NCI-H2227 (cell line): ENCODE measurements at regions not wholly inside any gene's neighbourhood (a gene's known extent, or its start where the extent isn't known, plus 50 kb on each side); places are given as distances from the start of the nearest gene placed in this dataset.
A peak's percentile ranks its signal among the peaks of the same experiment; 100 is the strongest.
"Not testable (repeated sequence)": the region's sequence is repeated elsewhere in the genome, so short reads cannot be mapped to it uniquely, and the experiment has no call there.

Source experiments
- DNase-seq: peaks from one replicate; lab custom pipeline; 2025; ENCODE audit not compliant: unreplicated experiment; lab: John Stamatoyannopoulos, UW

- DNase-seq = no peak
These were observed 161.6 kb upstream of the KCNJ15 start for GRCh38 chr21:38095220-38095619.

- DNase-seq = no peak
These were observed 159.0 kb upstream of the KCNJ15 start for GRCh38 chr21:38097789-38098188.

- DNase-seq = no peak
These were observed 144.5 kb upstream of the KCNJ15 start for GRCh38 chr21:38112219-38112789.

GRCh38 chr21:38114717-38115333 lies 142.0 kb upstream of the KCNJ15 start:
- DNase-seq = no peak

GRCh38 chr21:38115870-38116269 lies 140.9 kb upstream of the KCNJ15 start:
- no peak for DNase-seq

- no peak for DNase-seq
These were observed 137.0 kb upstream of the KCNJ15 start for GRCh38 chr21:38119793-38120192.

- DNase-seq = not testable (repeated sequence)
These were observed 136.2 kb upstream of the KCNJ15 start for GRCh38 chr21:38120679-38120983.

GRCh38 chr21:38120984-38121855 lies 135.6 kb upstream of the KCNJ15 start:
- DNase-seq = peak; percentile 89

- no peak for DNase-seq
These were observed 134.7 kb upstream of the KCNJ15 start for GRCh38 chr21:38121888-38122720.

- no peak for DNase-seq
These were observed 133.2 kb upstream of the KCNJ15 start for GRCh38 chr21:38123626-38124025.

- DNase-seq = peak; percentile 21
These were observed 130.0 kb upstream of the KCNJ15 start for GRCh38 chr21:38126666-38127303.

- no peak for DNase-seq
These were observed 127.1 kb upstream of the KCNJ15 start for GRCh38 chr21:38129711-38130110.

- DNase-seq = no peak
These were observed 123.6 kb upstream of the KCNJ15 start for GRCh38 chr21:38133240-38133639.

- no peak for DNase-seq
These were observed 122.5 kb upstream of the KCNJ15 start for GRCh38 chr21:38134084-38134873.

- DNase-seq = no peak
These were observed 120.6 kb upstream of the KCNJ15 start for GRCh38 chr21:38136201-38136600.

- no peak for DNase-seq
These were observed 117.2 kb upstream of the KCNJ15 start for GRCh38 chr21:38139380-38140168.

- DNase-seq = no peak
These were observed 116.4 kb upstream of the KCNJ15 start for GRCh38 chr21:38140207-38140903.

GRCh38 chr21:38142224-38142623 lies 114.6 kb upstream of the KCNJ15 start:
- DNase-seq = no peak

- DNase-seq = no peak
These were observed 112.6 kb upstream of the KCNJ15 start for GRCh38 chr21:38144193-38144592.
